Raji (cell line): ENCODE measurements at regions not wholly inside any gene's neighbourhood (a gene's known extent, or its start where the extent isn't known, plus 50 kb on each side); places are given as distances from the start of the nearest gene placed in this dataset.

Experiments used
- POLR2A ChIP-seq: IDR thresholded peaks from 2 replicates; pipeline ENCODE4 v1.6.1; 2011; ENCODE audit warnings: low read depth, low read length, control low read depth; ENCODE audit not compliant: insufficient read depth

GRCh38 chr2:97359861-97360584 lies 229.7 kb downstream of the ANKRD36B start:
- TF ChIP-seq POLR2A: no peak

- no peak for TF ChIP-seq POLR2A
Measured at GRCh38 chr2:97355887-97356286, 233.8 kb downstream of the ANKRD36B start.

- no peak for TF ChIP-seq POLR2A
Measured at GRCh38 chr2:97355176-97355575, 234.5 kb downstream of the ANKRD36B start.

DNA sequence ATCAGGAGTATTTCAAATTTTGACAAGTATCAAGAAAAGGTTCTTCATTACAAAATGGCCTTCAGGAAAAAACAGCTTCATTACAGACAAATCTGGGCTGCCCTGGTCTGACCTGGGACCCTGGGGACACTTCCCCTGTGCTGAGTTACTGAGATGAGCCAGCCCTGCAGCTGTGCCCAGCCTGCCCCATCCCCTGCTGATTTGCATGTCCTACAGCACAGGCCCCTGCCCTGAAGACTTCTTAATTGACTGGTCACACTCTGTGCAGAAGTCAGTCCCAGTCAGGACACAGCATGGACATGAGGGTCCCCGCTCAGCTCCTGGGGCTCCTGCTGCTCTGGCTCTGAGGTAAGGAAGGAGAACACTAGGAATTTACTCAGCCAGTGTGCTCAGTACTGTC lies 235.1 kb downstream of the ANKRD36B start:
- peak; percentile 64 for TF ChIP-seq POLR2A

- no peak for TF ChIP-seq POLR2A
Measured at GRCh38 chr2:97348841-97349240, 235.9 kb downstream of the ANKRD36 start.

- TF ChIP-seq POLR2A: no peak
Measured at GRCh38 chr2:97348265-97348664, 235.3 kb downstream of the ANKRD36 start.
